Mesenchymal stem cell (in vitro differentiated cells and primary cell): ENCODE measurements at regions not wholly inside any gene's neighbourhood (a gene's known extent, or its start where the extent isn't known, plus 50 kb on each side); places are given as distances from the start of the nearest gene placed in this dataset.
A peak's percentile ranks its signal among the peaks of the same experiment; 100 is the strongest.

Experiments used
- DNase-seq: peaks from one replicate; pipeline ENCODE4 v3.0.0-alpha.2; 2013
- H2AFZ ChIP-seq: one replicate; pipeline ENCODE4 v1.6.1; 2013; ENCODE audit warnings: low read depth, mild to moderate bottlenecking, control low read depth, inconsistent platforms, low read length, moderate library complexity
- H2AK5ac ChIP-seq: 2 replicates; pipeline ENCODE4 v1.6.1; 2013; ENCODE audit warnings: low read length, moderate library complexity, mild to moderate bottlenecking, inconsistent platforms; ENCODE audit not compliant: severe bottlenecking
- H2BK120ac ChIP-seq: one replicate; pipeline ENCODE4 v1.6.1; 2013; ENCODE audit warnings: low read depth, mild to moderate bottlenecking, inconsistent platforms, low read length, moderate library complexity
- H2BK12ac ChIP-seq, 2 experiments: one replicate each; pipeline ENCODE4 v1.6.1; 2013; ENCODE audit warnings: inconsistent platforms in 2 of 2, low read length in 2 of 2, mild to moderate bottlenecking in 2 of 2, moderate library complexity in 2 of 2, control low read depth in 1 of 2
- H2BK15ac ChIP-seq: one replicate; pipeline ENCODE4 v1.6.1; 2013; ENCODE audit warnings: mild to moderate bottlenecking, low read depth, inconsistent platforms; ENCODE audit not compliant: poor library complexity, severe bottlenecking
- H2BK5ac ChIP-seq: 2 replicates; pipeline ENCODE4 v1.6.1; 2013; ENCODE audit warnings: low read depth, mild to moderate bottlenecking, low read length, control low read depth, inconsistent platforms; ENCODE audit not compliant: poor library complexity, severe bottlenecking
- H3K14ac ChIP-seq, 2 experiments: one replicate each; pipeline ENCODE4 v1.6.1; 2013; ENCODE audit warnings: inconsistent platforms in 2 of 2, low read length in 2 of 2, control low read depth in 1 of 2, mild to moderate bottlenecking in 1 of 2, moderate library complexity in 1 of 2
- H3K18ac ChIP-seq, 2 experiments: one replicate each; pipeline ENCODE4 v1.6.1; 2013; ENCODE audit warnings: inconsistent platforms in 2 of 2, low read length in 2 of 2, control low read depth in 1 of 2, low read depth in 1 of 2, mild to moderate bottlenecking in 1 of 2
- H3K23ac ChIP-seq, 2 experiments: one replicate each; pipeline ENCODE4 v1.6.1; 2013; ENCODE audit warnings: inconsistent platforms in 2 of 2, low read length in 2 of 2, mild to moderate bottlenecking in 2 of 2, moderate library complexity in 2 of 2, control low read depth in 1 of 2
- H3K27ac ChIP-seq: 2 replicates; pipeline ENCODE4 v1.5.1; 2013; ENCODE audit warnings: mild to moderate bottlenecking, moderate library complexity, low read length, control low read depth, inconsistent platforms; ENCODE audit not compliant: poor library complexity, severe bottlenecking
- H3K27me3 ChIP-seq, 2 experiments: 2 replicates each; pipeline versions ENCODE4 v1.6.1 to v1.7.0; 2013; ENCODE audit warnings: low read length in 2 of 2, mild to moderate bottlenecking in 2 of 2, moderate library complexity in 2 of 2, control low read depth in 1 of 2, inconsistent platforms in 1 of 2; ENCODE audit not compliant: control insufficient read depth in 1 of 2, insufficient read depth in 1 of 2
- H3K36me3 ChIP-seq, 2 experiments: 2 replicates each; pipeline versions ENCODE4 v1.6.1 to v1.7.0; 2013; ENCODE audit warnings: low read length in 2 of 2, control low read depth in 1 of 2, inconsistent platforms in 1 of 2, low read depth in 1 of 2, mild to moderate bottlenecking in 1 of 2; ENCODE audit not compliant: insufficient read depth in 2 of 2, control insufficient read depth in 1 of 2
- H3K4ac ChIP-seq, 2 experiments: one replicate each; pipeline ENCODE4 v1.6.1; 2013; ENCODE audit warnings: inconsistent platforms in 2 of 2, low read length in 2 of 2, mild to moderate bottlenecking in 2 of 2, moderate library complexity in 2 of 2, control low read depth in 1 of 2, low read depth in 1 of 2
- H3K4me1 ChIP-seq: 2 replicates; pipeline ENCODE4 v1.6.1; 2013; ENCODE audit warnings: low read depth, low read length, control low read depth; ENCODE audit not compliant: control insufficient read depth, insufficient read depth
- H3K4me2 ChIP-seq: 2 replicates; pipeline ENCODE4 v1.6.1; 2013; ENCODE audit warnings: low read length, mild to moderate bottlenecking, inconsistent platforms; ENCODE audit not compliant: poor library complexity, severe bottlenecking
- H3K4me3 ChIP-seq, 2 experiments: 2 replicates each; pipeline versions ENCODE4 v1.5.1 to v1.7.0; 2013; ENCODE audit warnings: low read length in 2 of 2, mild to moderate bottlenecking in 2 of 2, control low read depth in 1 of 2, low read depth in 1 of 2; ENCODE audit not compliant: insufficient read depth in 1 of 2
- H3K79me1 ChIP-seq: replicated peaks from 2 replicates; pipeline ENCODE4 v1.6.1; 2013; ENCODE audit warnings: mild to moderate bottlenecking, control low read depth, low read length, inconsistent platforms; ENCODE audit not compliant: poor library complexity, severe bottlenecking
- H3K9ac ChIP-seq: 2 replicates; pipeline ENCODE4 v1.7.0; 2013; ENCODE audit warnings: mild to moderate bottlenecking, low read length, moderate library complexity
- H3K9me3 ChIP-seq: 2 replicates; pipeline ENCODE4 v1.7.0; 2013; ENCODE audit warnings: mild to moderate bottlenecking, low read length; ENCODE audit not compliant: control insufficient read depth
- H4K8ac ChIP-seq: one replicate; pipeline ENCODE4 v1.6.1; 2013; ENCODE audit warnings: inconsistent platforms, mild to moderate bottlenecking, low read length, moderate library complexity
- H4K91ac ChIP-seq: one replicate; pipeline ENCODE4 v1.6.1; 2013; ENCODE audit warnings: mild to moderate bottlenecking, low read length, inconsistent platforms
- WGBS: methylation state at CpG from one replicate; pipeline ENCODE4 v1.1.7; 2013; ENCODE audit warnings: mixed read lengths; 5-methylcytosine and 5-hydroxymethylcytosine counted together

DNA sequence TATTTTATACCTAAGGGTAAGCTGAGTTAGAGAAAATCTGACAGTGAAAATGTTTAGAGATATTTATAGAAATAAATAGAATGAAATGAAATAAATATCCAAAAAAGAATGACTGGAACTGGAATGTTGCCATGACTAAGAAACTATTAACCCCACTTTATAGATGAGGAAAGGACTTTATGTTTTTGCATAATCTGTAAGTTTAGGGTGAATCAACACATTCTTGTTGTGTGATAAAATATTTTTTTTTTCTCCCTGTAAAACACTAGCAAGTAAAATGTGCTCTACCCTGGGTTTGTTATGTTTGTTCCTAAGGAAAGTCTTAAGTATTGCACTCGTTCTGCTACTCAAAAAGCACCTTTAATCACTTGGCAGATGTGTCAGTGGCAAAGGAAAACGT, 83.8 kb upstream of the KL start:
- Histone ChIP-seq H3K27me3 (no peaks in the 10 kb centered on the region), H3K4me1 (no peaks in the 10 kb centered on the region), H3K27ac (no peak overlapping the region), H3K4me2 (no peak overlapping the region), H3K9ac (no peak overlapping the region), H3K4ac (no peak overlapping the region), H3K9me3 (no peaks in the 10 kb centered on the region), H4K91ac (no peak overlapping the region), H3K79me1 (no peaks in the 10 kb centered on the region), H2BK120ac (no peak overlapping the region), H2BK12ac (no peak overlapping the region), H4K8ac (no peak overlapping the region), H2BK5ac (no peak overlapping the region), H3K18ac (no peak overlapping the region), H3K23ac (no peak overlapping the region), H3K4me3 (no peak overlapping the region), H2BK15ac (no peak overlapping the region), H2AK5ac (no peak overlapping the region), H2AFZ (no peak overlapping the region), H3K36me3 (no peaks in the 10 kb centered on the region), H3K14ac (no peak overlapping the region)
- DNase-seq = no peak
- no CpG with 5 or more reads among the region's 2 CpGs for WGBS

GRCh38 chr13:32936716-32937115, 79.5 kb upstream of the KL start:
- H3K27me3 ChIP-seq = no peaks in the 10 kb centered on the region
- H3K23ac ChIP-seq = no peak overlapping the region
- H3K4me3 ChIP-seq = no peak overlapping the region
- no peak overlapping the region for H2BK15ac ChIP-seq
- no peak overlapping the region for H2AFZ ChIP-seq
- no peak overlapping the region for H4K91ac ChIP-seq
- no peak overlapping the region for H3K4ac ChIP-seq
- DNase-seq = no peak
- H3K9ac ChIP-seq = no peak overlapping the region
- no peak overlapping the region for H2BK12ac ChIP-seq
- peaks cover 9% of the 10 kb centered on the region for H3K9me3 ChIP-seq
- no peak overlapping the region for H3K14ac ChIP-seq
- H2BK120ac ChIP-seq = no peak overlapping the region
- no peaks in the 10 kb centered on the region for H3K79me1 ChIP-seq
- H2BK5ac ChIP-seq = no peak overlapping the region
- H3K27ac ChIP-seq = no peak overlapping the region
- no peak overlapping the region for H2AK5ac ChIP-seq
- no CpG with 5 or more reads among the region's 3 CpGs for WGBS
- no peak overlapping the region for H3K18ac ChIP-seq
- H3K4me1 ChIP-seq = peaks cover 13% of the 10 kb centered on the region
- no peak overlapping the region for H4K8ac ChIP-seq
- H3K4me2 ChIP-seq = no peak overlapping the region
- no peaks in the 10 kb centered on the region for H3K36me3 ChIP-seq

DNA sequence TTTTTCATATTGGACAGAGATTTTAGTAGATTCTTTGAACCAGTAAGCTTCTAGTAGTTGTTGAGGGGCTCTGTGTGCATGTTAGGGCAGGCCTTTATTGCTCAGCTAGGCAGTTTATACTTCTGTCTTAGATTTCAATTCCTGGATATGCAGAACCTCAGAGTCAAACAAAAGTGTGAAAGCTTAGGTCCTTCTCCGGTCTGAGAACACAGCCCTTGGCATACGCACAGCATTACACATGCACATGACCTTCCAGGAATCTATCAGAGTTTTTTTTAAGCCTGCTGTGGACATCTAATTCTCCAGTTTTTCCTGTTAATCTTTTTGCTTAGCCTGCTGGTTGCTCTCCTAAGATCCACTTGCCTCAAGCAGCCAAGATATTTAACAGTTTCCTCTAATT, 77.9 kb upstream of the KL start:
- Histone ChIP-seq H3K27ac (no peak overlapping the region), H4K8ac (no peak overlapping the region), H2BK12ac (no peak overlapping the region), H3K79me1 (no peaks in the 10 kb centered on the region), H2AK5ac (no peak overlapping the region), H3K14ac (no peak overlapping the region), H2BK120ac (no peak overlapping the region), H3K18ac (no peak overlapping the region), H3K4me3 (no peak overlapping the region), H3K36me3 (no peaks in the 10 kb centered on the region), H4K91ac (no peak overlapping the region), H2BK5ac (no peak overlapping the region), H3K9me3 (peaks cover 9% of the 10 kb centered on the region), H2AFZ (no peak overlapping the region), H3K27me3 (no peaks in the 10 kb centered on the region), H3K4me1 (peaks cover 13% of the 10 kb centered on the region), H3K4ac (no peak overlapping the region), H2BK15ac (no peak overlapping the region), H3K4me2 (no peak overlapping the region), H3K9ac (no peak overlapping the region), H3K23ac (no peak overlapping the region)
- DNase-seq = no peak
- 96% methylated on average over 2 of the region's 2 CpGs for WGBS

GRCh38 chr13:32938907-32939306, 77.3 kb upstream of the KL start:
- no peak overlapping the region for H3K4ac ChIP-seq
- H3K79me1 ChIP-seq = no peaks in the 10 kb centered on the region
- no peak overlapping the region for H3K14ac ChIP-seq
- H3K36me3 ChIP-seq = no peaks in the 10 kb centered on the region
- WGBS = 81% methylated on average over 2 of the region's 2 CpGs
- H2BK15ac ChIP-seq = no peak overlapping the region
- H4K8ac ChIP-seq = no peak overlapping the region
- H3K9ac ChIP-seq = no peak overlapping the region
- H2AK5ac ChIP-seq = peak overlapping the region; percentile 61
- no peak overlapping the region for H2AFZ ChIP-seq
- H3K27me3 ChIP-seq = no peaks in the 10 kb centered on the region
- H3K4me2 ChIP-seq = no peak overlapping the region
- no peak overlapping the region for H3K23ac ChIP-seq
- H3K4me1 ChIP-seq = peaks cover 13% of the 10 kb centered on the region
- peak; percentile 55 for DNase-seq
- no peak overlapping the region for H4K91ac ChIP-seq
- H3K27ac ChIP-seq = no peak overlapping the region
- no peak overlapping the region for H3K4me3 ChIP-seq
- peak overlapping the region in 1 of 2 experiments; percentile 24 for H2BK12ac ChIP-seq
- no peak overlapping the region for H3K18ac ChIP-seq
- no peak overlapping the region for H2BK5ac ChIP-seq
- no peak overlapping the region for H2BK120ac ChIP-seq
- peaks cover 9% of the 10 kb centered on the region for H3K9me3 ChIP-seq
